ENCODE measurements at regions not wholly inside any gene's neighbourhood (a gene's known extent, or its start where the extent isn't known, plus 50 kb on each side); places are given as distances from the start of the nearest gene placed in this dataset.

DNA sequence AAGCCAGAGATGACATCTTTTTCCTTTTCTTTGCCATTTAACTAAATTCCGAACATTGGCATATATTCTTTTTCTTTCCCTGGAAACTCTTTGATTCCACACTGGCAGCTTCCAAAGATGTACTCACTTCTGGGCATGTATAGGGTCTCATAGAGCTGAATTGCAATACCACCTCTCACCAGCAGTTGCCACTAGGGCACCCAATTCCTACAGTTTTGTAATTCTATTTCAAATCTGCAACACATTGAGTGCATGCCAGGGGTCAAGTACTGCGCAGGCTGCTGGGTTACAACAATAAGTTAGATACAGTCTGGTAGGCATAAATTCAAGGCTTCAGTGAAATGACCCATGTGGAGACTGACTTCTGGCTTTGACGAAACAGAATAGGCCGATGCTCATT, 208.8 kb upstream of the NLRP1 start:
- H3K27ac ChIP-seq, result no peak overlapping the region
- ATAC-seq, result no peak
- H3K36me3 ChIP-seq, result no peaks in the 10 kb centered on the region
- no peaks in the 10 kb centered on the region for H3K4me1 ChIP-seq
- H3K9me3 ChIP-seq, result peaks cover 0 to 14% (median 0%) of the 10 kb centered on the region in 3 donors
- 64 to 100% methylated on average over 2 of the region's 4 CpGs for whole genome bisulfite sequencing, 2 donors (ENCODE audit: low coverage in 1 of 2)
- peaks cover 41% of the 10 kb centered on the region for H3K27me3 ChIP-seq
- TF ChIP-seq POLR2A (IDR thresholded peaks at IDR 0.05), result no peak
- no peak for TF ChIP-seq CTCF (IDR thresholded peaks at IDR 0.05)
- TF ChIP-seq POLR2AphosphoS5 (IDR thresholded peaks at IDR 0.05), result no peak
- no peak for TF ChIP-seq EP300 (IDR thresholded peaks at IDR 0.05)
- no peak overlapping the region for H3K4me3 ChIP-seq

- WGBS, 2 donors (ENCODE audit: low coverage in 1 of 2), result 16% methylated on average over 2 of the region's 2 CpGs; no CpG with 5 or more reads in 1 of the 2 donors
- Histone ChIP-seq H3K36me3 (no peaks in the 10 kb centered on the region), H3K9me3 (peaks cover 0 to 14% (median 0%) of the 10 kb centered on the region in 3 donors), H3K4me3 (no peak overlapping the region), H3K27ac (no peak overlapping the region), H3K27me3 (peaks cover 47% of the 10 kb centered on the region), H3K4me1 (no peaks in the 10 kb centered on the region)
- no peak for ATAC-seq
- TF ChIP-seq POLR2A (IDR thresholded peaks at IDR 0.05) (no peak), POLR2AphosphoS5 (IDR thresholded peaks at IDR 0.05) (no peak), EP300 (IDR thresholded peaks at IDR 0.05) (no peak), CTCF (IDR thresholded peaks at IDR 0.05) (no peak)
Observed at GRCh38 chr17:5793899-5794298, 209.6 kb upstream of the NLRP1 start.

DNA sequence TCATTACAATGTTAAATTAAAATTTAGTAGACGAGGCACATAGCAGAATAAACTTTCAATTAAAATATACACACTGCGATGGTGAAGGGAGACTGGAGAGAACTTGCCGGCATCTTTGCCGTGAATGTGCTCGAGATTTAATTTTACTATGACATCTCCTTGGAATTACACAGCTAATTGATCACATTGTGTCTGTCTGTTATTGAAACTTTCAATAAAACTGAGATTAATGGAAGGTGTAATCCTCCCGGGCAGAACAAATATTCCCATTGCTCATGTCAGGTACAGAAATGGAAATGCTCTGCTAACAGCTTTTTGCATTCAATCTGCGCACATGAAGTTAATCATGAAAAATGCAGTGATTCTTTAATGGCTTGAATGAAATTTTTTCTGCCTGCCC, 210.1 kb upstream of the NLRP1 start:
- Histone ChIP-seq H3K4me1 (no peaks in the 10 kb centered on the region), H3K4me3 (no peak overlapping the region), H3K27me3 (peaks cover 43% of the 10 kb centered on the region), H3K9me3 (peaks cover 0 to 14% (median 0%) of the 10 kb centered on the region in 3 donors), H3K36me3 (no peaks in the 10 kb centered on the region), H3K27ac (no peak overlapping the region)
- ATAC-seq, result no peak
- TF ChIP-seq POLR2A (IDR thresholded peaks at IDR 0.05) (no peak), CTCF (IDR thresholded peaks at IDR 0.05) (no peak), POLR2AphosphoS5 (IDR thresholded peaks at IDR 0.05) (no peak), EP300 (IDR thresholded peaks at IDR 0.05) (no peak)
- WGBS, 2 donors (ENCODE audit: low coverage in 1 of 2), result 69 to 80% methylated on average over 7 of the region's 7 CpGs

GRCh38 chr17:5794881-5795506, 210.7 kb upstream of the NLRP1 start:
- Histone ChIP-seq H3K4me3 (no peak overlapping the region), H3K27ac (no peak overlapping the region), H3K27me3 (peaks cover 43% of the 10 kb centered on the region), H3K36me3 (no peaks in the 10 kb centered on the region), H3K4me1 (no peaks in the 10 kb centered on the region), H3K9me3 (peaks cover 0 to 14% (median 0%) of the 10 kb centered on the region in 3 donors)
- WGBS, 2 donors (ENCODE audit: low coverage in 1 of 2), result 60 to 89% methylated on average over 6 of the region's 6 CpGs
- no peak for ATAC-seq
- no peak for TF ChIP-seq POLR2AphosphoS5 (IDR thresholded peaks at IDR 0.05)

DNA sequence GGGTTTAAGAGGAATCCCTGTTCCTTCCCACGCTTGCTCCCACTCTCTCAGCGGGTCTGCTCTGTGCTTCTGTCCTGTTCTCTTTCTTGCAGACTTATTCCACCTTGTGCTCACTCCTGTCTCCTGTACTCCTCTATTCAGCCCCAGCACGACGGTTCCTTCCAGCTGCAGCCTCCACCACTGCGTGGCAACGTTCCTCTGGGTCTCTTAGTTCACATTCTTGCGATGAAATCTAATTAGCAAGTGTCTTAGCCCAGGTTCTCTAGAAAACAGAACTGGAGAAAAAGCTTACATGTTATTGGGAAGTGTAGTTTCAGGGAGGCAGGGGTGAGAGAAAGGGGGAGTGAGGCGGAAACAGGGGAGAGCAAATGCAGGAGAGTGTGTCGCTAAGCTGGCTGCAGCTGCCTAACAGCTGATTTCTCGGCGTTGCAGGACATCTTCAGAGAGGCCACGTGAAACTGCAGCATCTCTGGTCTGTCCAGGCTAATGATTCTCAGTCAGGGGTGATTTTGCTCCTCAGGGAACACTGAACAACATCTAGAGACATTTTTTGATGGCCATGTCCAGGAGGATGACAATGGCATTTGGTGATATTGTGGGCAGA, 213.2 kb upstream of the NLRP1 start:
- Histone ChIP-seq H3K4me3 (no peak overlapping the region), H3K9me3 (peaks cover 0 to 8% (median 0%) of the 10 kb centered on the region in 3 donors), H3K27ac (no peak overlapping the region), H3K36me3 (no peaks in the 10 kb centered on the region), H3K27me3 (peaks cover 54% of the 10 kb centered on the region), H3K4me1 (no peaks in the 10 kb centered on the region)
- 11 to 24% methylated on average over 4 to 10 of the region's 12 CpGs for WGBS, 2 donors (ENCODE audit: low coverage in 1 of 2)
- ATAC-seq, result no peak
- TF ChIP-seq POLR2AphosphoS5 (IDR thresholded peaks at IDR 0.05) (no peak), POLR2A (IDR thresholded peaks at IDR 0.05) (no peak), CTCF (IDR thresholded peaks at IDR 0.05) (no peak), EP300 (IDR thresholded peaks at IDR 0.05) (no peak)

Measured in gastroesophageal sphincter (tissue), 4 donors.